ENCODE measurements at regions not wholly inside any gene's neighbourhood (a gene's known extent, or its start where the extent isn't known, plus 50 kb on each side); places are given as distances from the start of the nearest gene placed in this dataset.

GRCh38 chr4:129788486-129788885, 692.5 kb downstream of the C4orf33 start:
- H3K4me3 ChIP-seq (ENCODE audit: low read depth, low read length), result no peak overlapping the region
- no peak for DNase-seq (ENCODE audit: low read depth)
- TF ChIP-seq CTCF (IDR thresholded peaks at IDR 0.05; ENCODE audit: insufficient read depth, low read length, poor library complexity, severe bottlenecking), result no peak
- no peaks in the 10 kb centered on the region for H3K27me3 ChIP-seq (ENCODE audit: control insufficient read depth, insufficient read depth, low read length)
- no peaks in the 10 kb centered on the region for H3K36me3 ChIP-seq (ENCODE audit: control insufficient read depth, insufficient read depth, low read length)

GRCh38 chr4:129804461-129804981, 708.6 kb downstream of the C4orf33 start:
- Histone ChIP-seq H3K36me3 (ENCODE audit: control insufficient read depth, insufficient read depth, low read length) (no peaks in the 10 kb centered on the region), H3K27me3 (ENCODE audit: control insufficient read depth, insufficient read depth, low read length) (no peaks in the 10 kb centered on the region), H3K4me3 (ENCODE audit: low read depth, low read length) (no peak overlapping the region)
- DNase-seq (ENCODE audit: low read depth), result no peak
- no peak for TF ChIP-seq CTCF (IDR thresholded peaks at IDR 0.05; ENCODE audit: insufficient read depth, low read length, poor library complexity, severe bottlenecking)

- DNase-seq (ENCODE audit: low read depth), result no peak
- no peak for TF ChIP-seq CTCF (IDR thresholded peaks at IDR 0.05; ENCODE audit: insufficient read depth, low read length, poor library complexity, severe bottlenecking)
- H3K36me3 ChIP-seq (ENCODE audit: control insufficient read depth, insufficient read depth, low read length), result no peaks in the 10 kb centered on the region
Measured at GRCh38 chr4:129806986-129807385, 711.0 kb downstream of the C4orf33 start.

GRCh38 chr4:129808242-129808641, 712.3 kb downstream of the C4orf33 start:
- Histone ChIP-seq H3K4me3 (ENCODE audit: low read depth, low read length) (no peak overlapping the region), H3K36me3 (ENCODE audit: control insufficient read depth, insufficient read depth, low read length) (no peaks in the 10 kb centered on the region), H3K27me3 (ENCODE audit: control insufficient read depth, insufficient read depth, low read length) (no peaks in the 10 kb centered on the region)
- no peak for TF ChIP-seq CTCF (IDR thresholded peaks at IDR 0.05; ENCODE audit: insufficient read depth, low read length, poor library complexity, severe bottlenecking)
- no peak for DNase-seq (ENCODE audit: low read depth)

More at GRCh38 chr4:129806986-129807385, 711.0 kb downstream of the C4orf33 start:
- Histone ChIP-seq H3K4me3 (ENCODE audit: low read depth, low read length) (no peak overlapping the region), H3K27me3 (ENCODE audit: control insufficient read depth, insufficient read depth, low read length) (no peaks in the 10 kb centered on the region)

GRCh38 chr4:129821073-129821472, 725.1 kb downstream of the C4orf33 start:
- TF ChIP-seq CTCF (IDR thresholded peaks at IDR 0.05; ENCODE audit: insufficient read depth, low read length, poor library complexity, severe bottlenecking), result no peak
- DNase-seq (ENCODE audit: low read depth), result no peak

GRCh38 chr4:129821963-129822362, 726.0 kb downstream of the C4orf33 start:
- no peak for TF ChIP-seq CTCF (IDR thresholded peaks at IDR 0.05; ENCODE audit: insufficient read depth, low read length, poor library complexity, severe bottlenecking)
- H3K4me3 ChIP-seq (ENCODE audit: low read depth, low read length), result no peak overlapping the region
- H3K27me3 ChIP-seq (ENCODE audit: control insufficient read depth, insufficient read depth, low read length), result no peaks in the 10 kb centered on the region
- DNase-seq (ENCODE audit: low read depth), result no peak
- H3K36me3 ChIP-seq (ENCODE audit: control insufficient read depth, insufficient read depth, low read length), result no peaks in the 10 kb centered on the region

More at GRCh38 chr4:129821073-129821472, 725.1 kb downstream of the C4orf33 start:
- H3K27me3 ChIP-seq (ENCODE audit: control insufficient read depth, insufficient read depth, low read length), result no peaks in the 10 kb centered on the region
- H3K4me3 ChIP-seq (ENCODE audit: low read depth, low read length), result no peak overlapping the region
- no peaks in the 10 kb centered on the region for H3K36me3 ChIP-seq (ENCODE audit: control insufficient read depth, insufficient read depth, low read length)
